ENCODE measurements at regions not wholly inside any gene's neighbourhood (a gene's known extent, or its start where the extent isn't known, plus 50 kb on each side); places are given as distances from the start of the nearest gene placed in this dataset.

- Histone ChIP-seq H3K79me2 (replicated peaks; ENCODE audit: insufficient read depth) (no peaks in the 10 kb centered on the region), H3K4me3 (no peak overlapping the region), H3K27ac (ENCODE audit: low read depth) (no peak overlapping the region), H2AFZ (no peak overlapping the region), H3F3A (replicated peaks; ENCODE audit: low read depth) (no peaks in the 10 kb centered on the region), H3K9me2 (ENCODE audit: insufficient read depth) (no peaks in the 10 kb centered on the region), H3K36me3 (ENCODE audit: insufficient read depth) (no peaks in the 10 kb centered on the region), H3K4me1 (ENCODE audit: insufficient read depth) (no peaks in the 10 kb centered on the region), H3K4me2 (no peak overlapping the region), H4K20me1 (replicated peaks; ENCODE audit: insufficient read depth) (no peaks in the 10 kb centered on the region; the same call in 1 of the 2 replicates), H3K27me3 (ENCODE audit: insufficient read depth) (no peaks in the 10 kb centered on the region)
- no peak overlapping the region for H3K4me3 Mint-ChIP-seq
- DNase-seq (ENCODE audit: low spot score) (no peak), ATAC-seq (no peak)
- TF ChIP-seq POLR2AphosphoS5 (IDR thresholded peaks at IDR 0.05; ENCODE audit: low read depth) (no peak), EZH2 (IDR thresholded peaks at IDR 0.05; ENCODE audit: low read depth, unreplicated experiment) (no peak), ZNF331 (CRISPR knock-in tag; IDR thresholded peaks at IDR 0.05; ENCODE audit: low read depth) (no peak), EZH2phosphoT487 (IDR thresholded peaks at IDR 0.05; ENCODE audit: unreplicated experiment) (no peak), ZNF114 (CRISPR knock-in tag; IDR thresholded peaks at IDR 0.05) (no peak), CREB1 (CRISPR knock-in tag; IDR thresholded peaks at IDR 0.05; ENCODE audit: low read depth) (no peak), ZNF462 (CRISPR knock-in tag; IDR thresholded peaks at IDR 0.05) (no peak), ETS1 (IDR thresholded peaks at IDR 0.05) (no peak), CTCF (conservative IDR thresholded peaks at IDR 0.05; ENCODE audit: low read depth in 2 of 2) (no peak), JUNB (IDR thresholded peaks at IDR 0.05; ENCODE audit: unreplicated experiment) (no peak)
- H3K36me3 Mint-ChIP-seq (ENCODE audit: low read depth) = no peaks in the 10 kb centered on the region
- no peaks in the 10 kb centered on the region for H3K27me3 Mint-ChIP-seq (ENCODE audit: insufficient read depth, low read depth, poor library complexity)
- H3K4me1 Mint-ChIP-seq = no peaks in the 10 kb centered on the region
- no peaks in the 10 kb centered on the region for H3K9me3 Mint-ChIP-seq
- H3K27ac Mint-ChIP-seq = no peak overlapping the region
These were observed 596.1 kb downstream of the TUSC7 start for GRCh38 chr3:117305681-117306080.

Data from GM23338 (cell line).